GM12878 (cell line): ENCODE measurements at regions not wholly inside any gene's neighbourhood (a gene's known extent, or its start where the extent isn't known, plus 50 kb on each side); places are given as distances from the start of the nearest gene placed in this dataset.

ENCODE experiments used
- DPF2 ChIP-seq: fragments of 450-650 bp; IDR thresholded peaks from 2 replicates; pipeline ENCODE4 v1.6.1; 2017; ENCODE audit warnings: mild to moderate bottlenecking
- HDGF ChIP-seq: fragments of 450-650 bp; IDR thresholded peaks from 2 replicates; pipeline ENCODE4 v1.6.1; 2016; ENCODE audit warnings: antibody characterized with exemption
- KDM1A ChIP-seq: fragments of 200-600 bp; sonication (generic); IDR thresholded peaks from 2 replicates; pipeline ENCODE4 v1.6.1; 2016; ENCODE audit warnings: borderline replicate concordance
- RBBP5 ChIP-seq: fragments of 200-600 bp; sonication (generic); conservative IDR thresholded peaks from 2 replicates; pipeline ENCODE4 v1.6.1; 2016
- SMC3 ChIP-seq: IDR thresholded peaks from 2 replicates; pipeline ENCODE4 v1.6.1; 2011; ENCODE audit warnings: low read length, improper control_type of control experiment, borderline replicate concordance
- ZNF24 ChIP-seq: fragments of 450-650 bp; IDR thresholded peaks from 2 replicates; pipeline ENCODE4 v1.6.1; 2017; ENCODE audit warnings: antibody characterized with exemption, mild to moderate bottlenecking
- ZZZ3 ChIP-seq: IDR thresholded peaks from 2 replicates; pipeline ENCODE4 v1.6.1; 2011; ENCODE audit warnings: low read depth; ENCODE audit not compliant: control insufficient read depth, insufficient read length
- TF ChIP-seq, protein P1 (sequence below): IDR thresholded peaks from 2 replicates; pipeline ENCODE4 v1.6.1; 2011; ENCODE audit warnings: borderline replicate concordance, low read depth, mild to moderate bottlenecking, moderate library complexity, mixed read lengths, low read length; ENCODE audit not compliant: insufficient read depth; ENCODE audit errors: extremely low read length
- TF ChIP-seq, protein P2 (sequence below): fragments of 450-650 bp; formaldehyde crosslinking; IDR thresholded peaks from 2 replicates; pipeline ENCODE4 v1.4.0; 2022; ENCODE audit warnings: mild to moderate bottlenecking, moderate library complexity
- TF ChIP-seq, protein P3 (sequence below): fragments of 450-650 bp; IDR thresholded peaks from 2 replicates; pipeline ENCODE4 v1.6.1; 2017; ENCODE audit warnings: mild to moderate bottlenecking, moderate library complexity

DNA sequence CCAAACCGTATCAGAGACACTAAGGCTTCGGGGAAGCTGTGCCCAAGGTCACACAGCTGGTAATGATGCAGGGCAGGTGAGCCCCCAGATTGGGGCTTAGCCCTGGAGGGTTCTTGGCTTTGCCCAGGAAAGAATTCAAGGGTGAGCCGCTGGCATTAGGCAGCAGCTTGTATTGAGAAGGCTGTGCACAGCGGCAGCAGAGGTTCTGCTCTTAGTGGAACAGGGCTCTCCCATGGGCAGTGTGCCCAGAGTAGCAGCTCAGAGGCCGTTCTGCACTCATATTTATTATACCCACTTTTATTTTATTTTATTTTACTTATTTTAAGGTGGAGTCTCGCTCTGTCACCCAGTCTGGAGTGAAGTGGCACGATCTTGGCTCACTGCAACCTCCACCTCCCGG, 85.8 kb upstream of the IER5L start (continued):
- TF ChIP-seq, protein P1, sequence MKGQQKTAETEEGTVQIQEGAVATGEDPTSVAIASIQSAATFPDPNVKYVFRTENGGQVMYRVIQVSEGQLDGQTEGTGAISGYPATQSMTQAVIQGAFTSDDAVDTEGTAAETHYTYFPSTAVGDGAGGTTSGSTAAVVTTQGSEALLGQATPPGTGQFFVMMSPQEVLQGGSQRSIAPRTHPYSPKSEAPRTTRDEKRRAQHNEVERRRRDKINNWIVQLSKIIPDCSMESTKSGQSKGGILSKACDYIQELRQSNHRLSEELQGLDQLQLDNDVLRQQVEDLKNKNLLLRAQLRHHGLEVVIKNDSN = no peak
- TF ChIP-seq, protein P2, sequence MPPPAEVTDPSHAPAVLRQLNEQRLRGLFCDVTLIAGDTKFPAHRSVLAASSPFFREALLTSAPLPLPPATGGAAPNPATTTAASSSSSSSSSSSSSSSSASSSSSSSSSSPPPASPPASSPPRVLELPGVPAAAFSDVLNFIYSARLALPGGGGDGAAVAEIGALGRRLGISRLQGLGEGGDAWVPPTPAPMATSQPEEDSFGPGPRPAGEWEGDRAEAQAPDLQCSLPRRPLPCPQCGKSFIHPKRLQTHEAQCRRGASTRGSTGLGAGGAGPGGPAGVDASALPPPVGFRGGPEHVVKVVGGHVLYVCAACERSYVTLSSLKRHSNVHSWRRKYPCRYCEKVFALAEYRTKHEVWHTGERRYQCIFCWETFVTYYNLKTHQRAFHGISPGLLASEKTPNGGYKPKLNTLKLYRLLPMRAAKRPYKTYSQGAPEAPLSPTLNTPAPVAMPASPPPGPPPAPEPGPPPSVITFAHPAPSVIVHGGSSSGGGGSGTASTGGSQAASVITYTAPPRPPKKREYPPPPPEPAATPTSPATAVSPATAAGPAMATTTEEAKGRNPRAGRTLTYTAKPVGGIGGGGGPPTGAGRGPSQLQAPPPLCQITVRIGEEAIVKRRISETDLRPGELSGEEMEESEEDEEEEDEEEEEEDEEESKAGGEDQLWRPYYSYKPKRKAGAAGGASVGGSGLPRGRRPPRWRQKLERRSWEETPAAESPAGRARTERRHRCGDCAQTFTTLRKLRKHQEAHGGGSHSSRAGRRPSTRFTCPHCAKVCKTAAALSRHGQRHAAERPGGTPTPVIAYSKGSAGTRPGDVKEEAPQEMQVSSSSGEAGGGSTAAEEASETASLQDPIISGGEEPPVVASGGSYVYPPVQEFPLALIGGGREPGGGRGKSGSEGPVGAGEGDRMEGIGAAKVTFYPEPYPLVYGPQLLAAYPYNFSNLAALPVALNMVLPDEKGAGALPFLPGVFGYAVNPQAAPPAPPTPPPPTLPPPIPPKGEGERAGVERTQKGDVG (CRISPR knock-in tag) = no peak
- TF ChIP-seq HDGF (no peak), DPF2 (no peak), KDM1A (no peak), ZZZ3 (no peak), RBBP5 (no peak), SMC3 (no peak), ZNF24 (no peak)
- TF ChIP-seq, protein P3, sequence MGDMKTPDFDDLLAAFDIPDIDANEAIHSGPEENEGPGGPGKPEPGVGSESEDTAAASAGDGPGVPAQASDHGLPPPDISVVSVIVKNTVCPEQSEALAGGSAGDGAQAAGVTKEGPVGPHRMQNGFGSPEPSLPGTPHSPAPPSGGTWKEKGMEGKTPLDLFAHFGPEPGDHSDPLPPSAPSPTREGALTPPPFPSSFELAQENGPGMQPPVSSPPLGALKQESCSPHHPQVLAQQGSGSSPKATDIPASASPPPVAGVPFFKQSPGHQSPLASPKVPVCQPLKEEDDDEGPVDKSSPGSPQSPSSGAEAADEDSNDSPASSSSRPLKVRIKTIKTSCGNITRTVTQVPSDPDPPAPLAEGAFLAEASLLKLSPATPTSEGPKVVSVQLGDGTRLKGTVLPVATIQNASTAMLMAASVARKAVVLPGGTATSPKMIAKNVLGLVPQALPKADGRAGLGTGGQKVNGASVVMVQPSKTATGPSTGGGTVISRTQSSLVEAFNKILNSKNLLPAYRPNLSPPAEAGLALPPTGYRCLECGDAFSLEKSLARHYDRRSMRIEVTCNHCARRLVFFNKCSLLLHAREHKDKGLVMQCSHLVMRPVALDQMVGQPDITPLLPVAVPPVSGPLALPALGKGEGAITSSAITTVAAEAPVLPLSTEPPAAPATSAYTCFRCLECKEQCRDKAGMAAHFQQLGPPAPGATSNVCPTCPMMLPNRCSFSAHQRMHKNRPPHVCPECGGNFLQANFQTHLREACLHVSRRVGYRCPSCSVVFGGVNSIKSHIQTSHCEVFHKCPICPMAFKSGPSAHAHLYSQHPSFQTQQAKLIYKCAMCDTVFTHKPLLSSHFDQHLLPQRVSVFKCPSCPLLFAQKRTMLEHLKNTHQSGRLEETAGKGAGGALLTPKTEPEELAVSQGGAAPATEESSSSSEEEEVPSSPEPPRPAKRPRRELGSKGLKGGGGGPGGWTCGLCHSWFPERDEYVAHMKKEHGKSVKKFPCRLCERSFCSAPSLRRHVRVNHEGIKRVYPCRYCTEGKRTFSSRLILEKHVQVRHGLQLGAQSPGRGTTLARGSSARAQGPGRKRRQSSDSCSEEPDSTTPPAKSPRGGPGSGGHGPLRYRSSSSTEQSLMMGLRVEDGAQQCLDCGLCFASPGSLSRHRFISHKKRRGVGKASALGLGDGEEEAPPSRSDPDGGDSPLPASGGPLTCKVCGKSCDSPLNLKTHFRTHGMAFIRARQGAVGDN = no peak
